ENCODE measurements at regions not wholly inside any gene's neighbourhood (a gene's known extent, or its start where the extent isn't known, plus 50 kb on each side); places are given as distances from the start of the nearest gene placed in this dataset.

DNA sequence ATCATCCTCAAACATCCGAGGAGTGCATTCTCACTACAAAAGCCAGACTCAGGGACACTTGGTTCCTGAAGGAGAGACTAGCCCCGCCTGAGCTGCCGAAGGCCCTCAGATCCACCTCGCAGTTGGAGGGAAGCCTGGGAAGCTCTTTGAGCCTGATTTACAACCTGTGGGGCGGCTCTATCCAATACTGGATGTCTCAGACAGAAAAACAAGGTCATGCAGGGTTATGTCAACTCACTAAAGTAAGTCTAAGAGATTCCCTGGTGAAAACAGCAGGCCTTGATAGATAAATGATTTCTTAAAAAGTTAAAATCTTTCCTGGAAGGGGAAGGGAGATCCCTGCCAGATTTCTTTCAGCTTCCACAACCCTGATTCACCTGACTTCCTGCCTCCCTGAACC lies 284.3 kb downstream of the CYP26B1 start:
- no peak for DNase-seq (ENCODE audit: low read depth, low spot score)

DNA sequence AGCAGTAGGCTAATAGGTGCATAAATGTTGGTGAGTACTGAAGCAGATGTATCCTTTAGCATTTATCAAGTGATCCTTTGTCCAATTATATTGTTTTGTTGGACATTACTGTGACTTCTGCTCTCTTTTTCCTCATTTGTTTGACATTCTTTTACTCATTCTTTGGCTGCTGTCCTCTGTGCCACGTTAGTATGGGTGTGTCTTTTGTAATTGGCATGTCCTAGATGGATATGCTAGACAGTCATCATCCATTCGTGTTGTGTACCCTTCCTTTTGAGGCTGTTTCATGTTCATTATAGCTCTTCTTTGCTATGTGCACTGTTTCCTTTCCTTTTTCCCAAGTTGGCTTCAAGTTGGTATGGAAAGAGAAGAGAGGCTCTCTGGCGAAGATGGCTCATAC lies 284.7 kb downstream of the CYP26B1 start:
- TF ChIP-seq, protein P1, sequence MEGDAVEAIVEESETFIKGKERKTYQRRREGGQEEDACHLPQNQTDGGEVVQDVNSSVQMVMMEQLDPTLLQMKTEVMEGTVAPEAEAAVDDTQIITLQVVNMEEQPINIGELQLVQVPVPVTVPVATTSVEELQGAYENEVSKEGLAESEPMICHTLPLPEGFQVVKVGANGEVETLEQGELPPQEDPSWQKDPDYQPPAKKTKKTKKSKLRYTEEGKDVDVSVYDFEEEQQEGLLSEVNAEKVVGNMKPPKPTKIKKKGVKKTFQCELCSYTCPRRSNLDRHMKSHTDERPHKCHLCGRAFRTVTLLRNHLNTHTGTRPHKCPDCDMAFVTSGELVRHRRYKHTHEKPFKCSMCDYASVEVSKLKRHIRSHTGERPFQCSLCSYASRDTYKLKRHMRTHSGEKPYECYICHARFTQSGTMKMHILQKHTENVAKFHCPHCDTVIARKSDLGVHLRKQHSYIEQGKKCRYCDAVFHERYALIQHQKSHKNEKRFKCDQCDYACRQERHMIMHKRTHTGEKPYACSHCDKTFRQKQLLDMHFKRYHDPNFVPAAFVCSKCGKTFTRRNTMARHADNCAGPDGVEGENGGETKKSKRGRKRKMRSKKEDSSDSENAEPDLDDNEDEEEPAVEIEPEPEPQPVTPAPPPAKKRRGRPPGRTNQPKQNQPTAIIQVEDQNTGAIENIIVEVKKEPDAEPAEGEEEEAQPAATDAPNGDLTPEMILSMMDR (IDR thresholded peaks at IDR 0.05; ENCODE audit: low read depth, low read length), result no peak
- no peak for DNase-seq (ENCODE audit: low read depth, low spot score)
- no peak overlapping the region for H3K4me3 ChIP-seq (ENCODE audit: low read depth, low read length)
- in situ Hi-C loops (cut with HindIII; ENCODE audit: low sequenced_read_pairs), result no loop called here

More for the DNA sequence above, 284.3 kb downstream of the CYP26B1 start:
- in situ Hi-C loops (cut with HindIII; ENCODE audit: low sequenced_read_pairs), result no loop called here
- TF ChIP-seq, protein P1 (IDR thresholded peaks at IDR 0.05; ENCODE audit: low read depth, low read length), result no peak
- H3K4me3 ChIP-seq (ENCODE audit: low read depth, low read length), result no peak overlapping the region

DNA sequence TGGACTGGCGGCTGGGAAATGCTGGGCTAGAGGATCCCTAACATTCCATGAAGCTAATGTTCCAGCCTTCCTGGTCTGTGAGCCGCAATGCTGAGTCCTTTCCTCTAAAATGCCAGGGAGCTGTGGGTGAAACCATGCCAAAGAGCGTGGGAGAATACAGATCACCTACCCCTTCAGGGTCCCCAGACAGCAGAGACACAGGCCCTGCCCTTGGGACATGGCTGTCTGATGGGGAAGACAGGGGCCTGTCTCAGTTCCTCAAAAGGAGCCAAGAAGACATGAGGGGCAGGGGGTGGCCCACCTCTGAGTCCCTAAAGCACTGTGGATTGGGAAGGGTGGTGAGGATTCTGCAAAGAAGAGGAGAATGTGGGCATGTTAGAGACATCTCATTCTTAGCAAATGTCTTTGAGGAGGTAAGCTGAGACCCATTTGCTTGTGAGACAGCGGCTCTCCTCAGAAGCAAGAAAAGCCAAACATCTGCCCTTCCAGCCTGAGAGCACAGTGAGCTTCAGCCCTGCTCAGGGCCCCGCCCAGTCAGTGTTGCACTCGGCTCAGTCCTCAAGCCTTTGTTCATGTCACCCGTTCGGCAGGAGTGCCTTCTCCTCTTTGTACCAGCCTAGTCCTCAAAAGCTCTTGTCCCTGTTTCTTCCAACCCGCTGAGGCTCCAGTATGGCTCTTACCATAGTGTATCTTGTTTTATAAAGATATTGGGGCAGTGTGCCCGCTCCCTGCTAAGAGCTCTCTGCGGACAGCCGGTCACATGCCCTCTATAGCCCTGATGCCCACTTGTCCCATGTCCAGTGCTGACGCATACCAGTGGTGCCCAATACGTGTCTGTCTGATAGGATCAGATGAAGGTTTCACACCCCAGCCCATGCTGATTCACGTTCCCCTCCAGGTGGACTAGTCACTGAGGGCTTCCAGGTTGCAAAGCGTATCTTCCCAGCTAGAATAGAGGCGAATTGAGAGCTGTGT lies 286.2 kb downstream of the CYP26B1 start:
- TF ChIP-seq, protein P1 (IDR thresholded peaks at IDR 0.05; ENCODE audit: low read depth, low read length), result no peak
- DNase-seq (ENCODE audit: low read depth, low spot score), result no peak
- in situ Hi-C loops (cut with HindIII; ENCODE audit: low sequenced_read_pairs), result no loop called here
- no peak overlapping the region for H3K4me3 ChIP-seq (ENCODE audit: low read depth, low read length)

DNA sequence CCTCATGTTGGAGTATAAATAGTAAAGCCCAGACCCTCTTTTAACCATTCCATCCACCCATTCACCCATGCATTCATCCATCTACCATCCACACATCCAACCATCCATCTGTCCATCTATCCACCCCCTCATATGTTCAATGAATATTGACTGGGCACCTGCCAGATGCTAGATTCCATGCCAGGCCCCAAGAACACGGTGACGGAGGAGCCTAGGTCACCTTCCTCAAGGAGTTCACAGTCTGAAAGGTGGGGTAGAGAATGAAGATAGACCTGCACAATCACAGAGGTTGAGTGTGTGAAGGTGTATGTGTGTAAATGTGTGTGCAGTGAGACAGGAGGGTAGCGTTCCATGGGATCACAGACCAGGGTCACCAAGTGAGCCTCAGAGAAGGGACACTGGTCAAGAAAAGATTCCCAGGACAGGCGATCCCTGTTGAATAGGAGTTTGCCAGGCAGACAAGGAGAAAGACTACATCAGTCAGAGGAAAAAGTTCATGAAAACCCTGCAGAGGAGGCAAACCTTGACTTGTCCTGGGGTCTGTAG lies 287.2 kb downstream of the CYP26B1 start:
- in situ Hi-C loops (cut with HindIII; ENCODE audit: low sequenced_read_pairs), result no loop called here
- no peak for DNase-seq (ENCODE audit: low read depth, low spot score)
- TF ChIP-seq, protein P1 (IDR thresholded peaks at IDR 0.05; ENCODE audit: low read depth, low read length), result no peak
- H3K4me3 ChIP-seq (ENCODE audit: low read depth, low read length), result no peak overlapping the region

DNA sequence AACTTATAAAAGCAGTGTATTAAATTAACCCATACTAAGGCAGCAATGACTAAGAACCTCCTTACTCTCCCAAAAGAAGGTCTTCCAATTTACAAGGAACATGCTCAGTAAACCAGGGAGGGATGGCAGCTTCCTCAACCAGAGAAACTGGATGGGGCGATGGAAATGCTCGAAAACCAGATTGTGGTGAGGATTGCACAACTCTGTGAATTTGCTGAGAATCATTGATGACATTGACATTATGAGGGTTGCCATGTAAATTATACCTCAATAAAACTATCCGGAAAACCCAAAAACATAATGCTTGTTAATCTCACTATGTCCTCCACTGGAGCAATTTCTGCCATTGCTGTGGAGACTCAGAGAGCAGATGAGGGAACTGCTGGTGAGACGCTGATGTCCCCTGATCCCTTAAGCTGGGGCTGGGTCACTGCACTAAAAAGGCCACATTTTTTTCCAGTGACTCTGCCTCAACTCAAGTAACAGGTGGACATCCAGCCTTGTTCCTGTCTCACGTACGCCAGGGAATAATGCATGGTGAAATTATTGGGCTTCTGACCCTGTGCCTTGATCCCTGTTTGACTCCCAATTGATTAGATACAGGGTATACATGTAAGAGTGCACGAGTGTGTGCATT lies 288.3 kb downstream of the CYP26B1 start:
- TF ChIP-seq, protein P1 (IDR thresholded peaks at IDR 0.05; ENCODE audit: low read depth, low read length), result no peak
- in situ Hi-C loops (cut with HindIII; ENCODE audit: low sequenced_read_pairs), result no loop called here
- H3K4me3 ChIP-seq (ENCODE audit: low read depth, low read length), result no peak overlapping the region
- DNase-seq (ENCODE audit: low read depth, low spot score), result no peak

DNA sequence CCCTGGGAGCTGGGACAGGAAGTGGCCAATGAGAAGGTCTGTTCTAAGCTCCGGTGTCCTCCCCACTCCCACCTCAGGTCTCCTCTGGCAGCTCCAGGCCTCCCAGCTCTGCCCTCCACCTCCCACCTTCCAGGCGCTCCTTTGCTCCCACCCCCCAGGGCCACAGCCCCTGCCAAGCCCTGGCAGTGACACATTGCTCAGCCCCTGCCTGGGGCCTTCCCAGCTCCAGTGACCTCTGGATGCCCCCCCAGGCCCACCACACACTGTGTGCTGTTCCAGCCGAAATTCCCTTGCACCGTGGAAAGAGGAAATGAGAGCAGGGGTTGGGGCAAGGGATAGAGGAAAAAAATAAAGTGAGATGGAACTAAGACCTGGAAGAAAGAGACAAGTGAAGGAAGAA lies 289.6 kb downstream of the CYP26B1 start:
- in situ Hi-C loops (cut with HindIII; ENCODE audit: low sequenced_read_pairs), result no loop called here
- H3K4me3 ChIP-seq (ENCODE audit: low read depth, low read length), result no peak overlapping the region
- DNase-seq (ENCODE audit: low read depth, low spot score), result no peak
- TF ChIP-seq, protein P1 (IDR thresholded peaks at IDR 0.05; ENCODE audit: low read depth, low read length), result no peak
